Mucosa of descending colon (tissue), 3 donors: ENCODE measurements at regions not wholly inside any gene's neighbourhood (a gene's known extent, or its start where the extent isn't known, plus 50 kb on each side); places are given as distances from the start of the nearest gene placed in this dataset.

Experiments used
- ATAC-seq: fragments of 200-7000 bp; cut with Tn5 transposase; one replicate; pipeline ENCODE4 v1.9.1; 2020; ENCODE audit warnings: mild to moderate bottlenecking, moderate library complexity
- DNase-seq, 3 donors: peaks; one replicate each; pipeline ENCODE4 v3.0.0-alpha.2; 2020
- H3K36me3 ChIP-seq: fragments of 200-600 bp; one replicate; pipeline ENCODE4 v1.8.0; 2021; ENCODE audit warnings: low read depth, mild to moderate bottlenecking
- H3K4me1 ChIP-seq: fragments of 200-600 bp; one replicate; pipeline ENCODE4 v1.8.0; 2021; ENCODE audit warnings: low read depth, mild to moderate bottlenecking
- H3K4me3 ChIP-seq: fragments of 200-600 bp; one replicate; pipeline ENCODE4 v1.8.0; 2021; ENCODE audit warnings: mild to moderate bottlenecking
- H3K9me3 ChIP-seq: fragments of 200-600 bp; one replicate; pipeline ENCODE4 v1.8.0; 2021; ENCODE audit warnings: mild to moderate bottlenecking
- CTCF ChIP-seq: fragments of 200-600 bp; IDR thresholded peaks from one replicate; pipeline ENCODE4 v1.8.0; 2022; ENCODE audit warnings: antibody characterized with exemption, mild to moderate bottlenecking
- intact Hi-C, 2 donors: fragments of 100-400 bp; cut with DNase I in 1 of 2; cut with micrococcal nuclease in 1 of 2; formaldehyde crosslinking; loops; one replicate each; pipeline versions ENCODE4 v1.11.0 to v1.11.1; 2022; cut with DNase I, micrococcal nuclease
- donor health status: DM: no; HTN: no; CAD: no; lungs with moderate emphysema.
- donor health status: DM: no; HTN: no; CAD: no.
- donor health status: DM: no; HTN: yes; CAD: no.

- no peak overlapping the region for H3K4me3 ChIP-seq
- no peak for DNase-seq
- H3K36me3 ChIP-seq: no peaks in the 10 kb centered on the region
- intact Hi-C loops: no loop called here
- no peak for TF ChIP-seq CTCF
- H3K9me3 ChIP-seq: peaks cover 5% of the 10 kb centered on the region
- H3K4me1 ChIP-seq: no peaks in the 10 kb centered on the region
- ATAC-seq: no peak
Observed at GRCh38 chr12:97951239-97951638, 488.6 kb downstream of the RMST start.

- intact Hi-C loops: no loop called here
- DNase-seq: no peak
- no peak overlapping the region for H3K4me3 ChIP-seq
- H3K4me1 ChIP-seq: no peaks in the 10 kb centered on the region
- H3K36me3 ChIP-seq: no peaks in the 10 kb centered on the region
- TF ChIP-seq CTCF: no peak
- peaks cover 5% of the 10 kb centered on the region for H3K9me3 ChIP-seq
- no peak for ATAC-seq
Observed at GRCh38 chr12:97951717-97952116, 489.1 kb downstream of the RMST start.

- no peaks in the 10 kb centered on the region for H3K4me1 ChIP-seq
- ATAC-seq: no peak
Observed at GRCh38 chr12:97957109-97957508, 494.5 kb downstream of the RMST start.

GRCh38 chr12:97960225-97960624 lies 497.6 kb downstream of the RMST start:
- H3K9me3 ChIP-seq: peaks cover 6% of the 10 kb centered on the region
- no peak overlapping the region for H3K4me3 ChIP-seq
- H3K36me3 ChIP-seq: no peaks in the 10 kb centered on the region
- DNase-seq: no peak
- TF ChIP-seq CTCF: no peak
- ATAC-seq: no peak
- no peaks in the 10 kb centered on the region for H3K4me1 ChIP-seq
- intact Hi-C loops: no loop called here

More at GRCh38 chr12:97957109-97957508, 494.5 kb downstream of the RMST start:
- no peak overlapping the region for H3K4me3 ChIP-seq
- no peaks in the 10 kb centered on the region for H3K36me3 ChIP-seq
- peaks cover 6% of the 10 kb centered on the region for H3K9me3 ChIP-seq
- no peak for TF ChIP-seq CTCF
- DNase-seq: no peak
- intact Hi-C loops: no loop called here

GRCh38 chr12:97960741-97961608 lies 498.4 kb downstream of the RMST start:
- no peak for ATAC-seq
- H3K4me1 ChIP-seq: no peaks in the 10 kb centered on the region
- intact Hi-C loops: no loop called here
- H3K36me3 ChIP-seq: no peaks in the 10 kb centered on the region
- peak; percentile 10 for TF ChIP-seq CTCF
- H3K9me3 ChIP-seq: peaks cover 6% of the 10 kb centered on the region
- peak in 1 of 3 donors; percentile 21 for DNase-seq
- H3K4me3 ChIP-seq: no peak overlapping the region
